Ishikawa (cell line): ENCODE measurements at regions not wholly inside any gene's neighbourhood (a gene's known extent, or its start where the extent isn't known, plus 50 kb on each side); places are given as distances from the start of the nearest gene placed in this dataset.

Experiments
- CEBPB ChIP-seq: IDR thresholded peaks from 2 replicates; pipeline ENCODE4 v1.6.1; 2012
- CREB1 ChIP-seq: IDR thresholded peaks from 2 replicates; pipeline ENCODE4 v1.6.1; 2012; ENCODE audit warnings: low read depth
- EP300 ChIP-seq: IDR thresholded peaks from 2 replicates; pipeline ENCODE4 v1.6.1; 2012; ENCODE audit warnings: borderline replicate concordance
- MAX ChIP-seq: IDR thresholded peaks from 2 replicates; pipeline ENCODE4 v1.6.1; 2012
- RAD21 ChIP-seq: IDR thresholded peaks from 2 replicates; pipeline ENCODE4 v1.6.1; 2012; ENCODE audit warnings: low read depth
- REST ChIP-seq: IDR thresholded peaks from 2 replicates; pipeline ENCODE4 v1.6.1; 2012; ENCODE audit warnings: low read depth, mild to moderate bottlenecking
- TAF1 ChIP-seq: IDR thresholded peaks from 2 replicates; pipeline ENCODE4 v1.6.1; 2012; ENCODE audit warnings: low read depth, mild to moderate bottlenecking
- USF1 ChIP-seq: IDR thresholded peaks from 2 replicates; pipeline ENCODE4 v1.6.1; 2012
- YY1 ChIP-seq: IDR thresholded peaks from 2 replicates; pipeline ENCODE4 v1.6.1; 2012; ENCODE audit warnings: low read depth

GRCh38 chr5:144697847-144698262 lies 527.2 kb downstream of the KCTD16 start:
- no peak for TF ChIP-seq REST
- TF ChIP-seq MAX: no peak
- no peak for TF ChIP-seq CEBPB
- TF ChIP-seq EP300: no peak
- TF ChIP-seq YY1: no peak
- TF ChIP-seq CREB1: no peak
- TF ChIP-seq TAF1: no peak
- TF ChIP-seq RAD21: no peak
- TF ChIP-seq USF1: no peak
